ENCODE measurements at regions not wholly inside any gene's neighbourhood (a gene's known extent, or its start where the extent isn't known, plus 50 kb on each side); places are given as distances from the start of the nearest gene placed in this dataset.

GRCh38 chr14:85468816-85469215, 61.1 kb upstream of the FLRT2 start:
- WGBS (ENCODE audit: insufficient coverage): no CpG with 5 or more reads among the region's 2 CpGs
- intact Hi-C loops (cut with micrococcal nuclease): no loop called here
- Histone ChIP-seq H4K20me1 (ENCODE audit: insufficient read depth, low read length) (no peaks in the 10 kb centered on the region), H3K4me3 (replicated peaks in 1 of 3; ENCODE audit: low read depth in 2 of 3, low read length in 3 of 3) (no peak overlapping the region), H3K27me3 (ENCODE audit: control insufficient read depth in 2 of 2, insufficient read depth in 2 of 2, low read length in 2 of 2) (no peaks in the 10 kb centered on the region), H3K27ac (ENCODE audit: low read depth in 1 of 2, low read length in 2 of 2) (no peak overlapping the region), H3K79me2 (ENCODE audit: insufficient read depth, low read length) (no peaks in the 10 kb centered on the region), H3K4me1 (ENCODE audit: control insufficient read depth in 1 of 2, insufficient read depth in 2 of 2, low read length in 2 of 2) (no peaks in the 10 kb centered on the region), H3K9me3 (replicated peaks in 1 of 2; ENCODE audit: control insufficient read depth in 1 of 2, insufficient read depth in 1 of 2, low read length in 2 of 2) (no peaks in the 10 kb centered on the region), H2AFZ (ENCODE audit: insufficient read depth, low read depth, low read length, poor library complexity, severe bottlenecking) (no peak overlapping the region), H3K36me3 (replicated peaks in 1 of 2; ENCODE audit: control insufficient read depth in 1 of 2, insufficient read depth in 2 of 2, low read length in 2 of 2) (no peaks in the 10 kb centered on the region), H3K9ac (ENCODE audit: insufficient read depth, low read length, poor library complexity, severe bottlenecking) (no peak overlapping the region), H3K4me2 (replicated peaks; ENCODE audit: extremely low read depth, low read length, poor library complexity, severe bottlenecking) (no peak overlapping the region)
- H3K27me3 Mint-ChIP-seq (ENCODE audit: low read depth in 3 of 3): peaks cover 0 to 1% (median 0%) of the 10 kb centered on the region in 3 donors
- peaks cover 5% of the 10 kb centered on the region for H3K4me1 Mint-ChIP-seq
- TF ChIP-seq, protein P1, sequence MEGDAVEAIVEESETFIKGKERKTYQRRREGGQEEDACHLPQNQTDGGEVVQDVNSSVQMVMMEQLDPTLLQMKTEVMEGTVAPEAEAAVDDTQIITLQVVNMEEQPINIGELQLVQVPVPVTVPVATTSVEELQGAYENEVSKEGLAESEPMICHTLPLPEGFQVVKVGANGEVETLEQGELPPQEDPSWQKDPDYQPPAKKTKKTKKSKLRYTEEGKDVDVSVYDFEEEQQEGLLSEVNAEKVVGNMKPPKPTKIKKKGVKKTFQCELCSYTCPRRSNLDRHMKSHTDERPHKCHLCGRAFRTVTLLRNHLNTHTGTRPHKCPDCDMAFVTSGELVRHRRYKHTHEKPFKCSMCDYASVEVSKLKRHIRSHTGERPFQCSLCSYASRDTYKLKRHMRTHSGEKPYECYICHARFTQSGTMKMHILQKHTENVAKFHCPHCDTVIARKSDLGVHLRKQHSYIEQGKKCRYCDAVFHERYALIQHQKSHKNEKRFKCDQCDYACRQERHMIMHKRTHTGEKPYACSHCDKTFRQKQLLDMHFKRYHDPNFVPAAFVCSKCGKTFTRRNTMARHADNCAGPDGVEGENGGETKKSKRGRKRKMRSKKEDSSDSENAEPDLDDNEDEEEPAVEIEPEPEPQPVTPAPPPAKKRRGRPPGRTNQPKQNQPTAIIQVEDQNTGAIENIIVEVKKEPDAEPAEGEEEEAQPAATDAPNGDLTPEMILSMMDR (IDR thresholded peaks at IDR 0.05): no peak
- H3K36me3 Mint-ChIP-seq: no peaks in the 10 kb centered on the region
- DNase-seq: no peak
- no peak overlapping the region for H3K4me3 Mint-ChIP-seq
- peaks cover 0 to 3% (median 0%) of the 10 kb centered on the region in 7 donors for H3K9me3 Mint-ChIP-seq
- no peak overlapping the region for H3K27ac Mint-ChIP-seq

- Mint-ChIP-seq H3K36me3 (no peaks in the 10 kb centered on the region), H3K9me3 (peaks cover 0 to 5% (median 0%) of the 10 kb centered on the region in 7 donors), H3K4me3 (no peak overlapping the region), H3K4me1 (peaks cover 1% of the 10 kb centered on the region), H3K27ac (no peak overlapping the region), H3K27me3 (ENCODE audit: low read depth in 3 of 3) (no peaks in the 10 kb centered on the region)
- Histone ChIP-seq H3K79me2 (ENCODE audit: insufficient read depth, low read length) (no peaks in the 10 kb centered on the region), H3K9me3 (replicated peaks in 1 of 2; ENCODE audit: control insufficient read depth in 1 of 2, insufficient read depth in 1 of 2, low read length in 2 of 2) (no peaks in the 10 kb centered on the region), H3K36me3 (replicated peaks in 1 of 2; ENCODE audit: control insufficient read depth in 1 of 2, insufficient read depth in 2 of 2, low read length in 2 of 2) (no peaks in the 10 kb centered on the region), H4K20me1 (ENCODE audit: insufficient read depth, low read length) (no peaks in the 10 kb centered on the region), H3K27me3 (ENCODE audit: control insufficient read depth in 2 of 2, insufficient read depth in 2 of 2, low read length in 2 of 2) (no peaks in the 10 kb centered on the region), H3K9ac (ENCODE audit: insufficient read depth, low read length, poor library complexity, severe bottlenecking) (no peak overlapping the region), H3K4me1 (ENCODE audit: control insufficient read depth in 1 of 2, insufficient read depth in 2 of 2, low read length in 2 of 2) (no peaks in the 10 kb centered on the region), H3K4me2 (replicated peaks; ENCODE audit: extremely low read depth, low read length, poor library complexity, severe bottlenecking) (no peak overlapping the region), H3K27ac (ENCODE audit: low read depth in 1 of 2, low read length in 2 of 2) (no peak overlapping the region), H2AFZ (ENCODE audit: insufficient read depth, low read depth, low read length, poor library complexity, severe bottlenecking) (no peak overlapping the region), H3K4me3 (replicated peaks in 1 of 3; ENCODE audit: low read depth in 2 of 3, low read length in 3 of 3) (no peak overlapping the region)
- DNase-seq: no peak
- intact Hi-C loops (cut with micrococcal nuclease): no loop called here
- TF ChIP-seq, protein P1 (IDR thresholded peaks at IDR 0.05): no peak
Measured at GRCh38 chr14:85471156-85471555, 58.8 kb upstream of the FLRT2 start.

Data from CD14-positive monocyte (primary cell).